ENCODE measurements at regions not wholly inside any gene's neighbourhood (a gene's known extent, or its start where the extent isn't known, plus 50 kb on each side); places are given as distances from the start of the nearest gene placed in this dataset.
"Not testable (repeated sequence)": the region's sequence is repeated elsewhere in the genome, so short reads cannot be mapped to it uniquely, and the experiment has no call there.

DNA sequence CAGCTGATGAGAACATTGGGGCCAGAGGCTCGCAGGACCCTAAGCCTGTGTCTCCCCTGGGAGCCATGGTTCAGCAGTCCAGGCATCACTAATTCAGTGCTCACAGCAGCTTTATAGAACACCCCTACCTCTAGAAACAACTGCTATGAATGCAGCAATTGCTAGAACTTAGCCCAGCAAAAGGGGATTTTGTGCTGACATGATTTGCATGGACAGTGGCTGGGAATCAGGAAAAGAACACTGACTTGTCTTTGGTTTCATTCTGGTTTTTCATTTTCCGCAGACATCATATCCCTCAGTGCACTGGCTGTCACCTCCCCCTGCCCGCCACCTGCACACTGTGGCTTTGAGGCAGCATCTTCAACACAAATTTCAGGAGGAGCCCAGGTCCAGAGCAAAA, 3964.9 kb upstream of the TPTE start:
- H3K4me3 ChIP-seq (ENCODE audit: low read length) = not testable (repeated sequence)

DNA sequence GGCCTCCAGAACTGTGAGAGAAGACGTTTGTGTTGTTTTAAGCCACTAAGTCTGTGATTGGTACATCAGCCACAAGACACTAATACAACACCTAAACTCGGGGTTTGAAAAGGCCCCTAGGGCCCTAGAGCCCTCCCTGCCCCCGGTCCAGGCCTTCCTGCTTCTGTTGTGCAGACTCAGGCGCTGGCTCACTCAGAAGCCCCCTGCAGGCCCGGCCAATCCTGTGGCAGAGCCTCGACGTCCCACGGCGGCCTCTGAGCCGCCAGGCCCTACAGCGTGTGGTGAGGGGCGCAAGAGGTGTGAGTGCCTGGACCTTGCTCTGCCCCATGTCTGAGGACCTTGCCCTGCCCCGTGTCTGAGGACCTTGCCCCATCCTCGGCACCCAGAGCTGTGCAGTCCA, 3964.0 kb upstream of the TPTE start:
- not testable (repeated sequence) for H3K4me3 ChIP-seq (ENCODE audit: low read length)

DNA sequence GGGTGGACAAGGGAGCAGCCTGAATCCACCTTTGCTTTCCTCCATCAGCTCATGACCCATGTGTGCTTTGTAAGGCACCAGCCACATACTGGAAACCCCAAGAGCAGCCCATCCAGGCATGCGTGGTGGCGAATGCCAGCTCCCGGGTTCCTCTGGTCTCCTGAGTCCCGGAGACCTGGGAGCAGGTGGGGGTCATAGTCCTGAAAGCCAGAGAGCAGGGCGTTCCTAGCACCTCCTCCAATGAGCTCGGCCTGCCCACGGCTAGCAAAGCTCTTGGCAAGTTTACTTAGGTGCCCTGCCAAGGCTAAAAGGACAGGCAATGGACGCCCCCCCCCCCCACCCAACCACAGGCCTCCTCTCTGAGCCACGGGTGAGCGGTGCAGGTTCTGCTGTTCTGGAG, 3960.2 kb upstream of the TPTE start:
- H3K4me3 ChIP-seq (ENCODE audit: low read length) = not testable (repeated sequence)

DNA sequence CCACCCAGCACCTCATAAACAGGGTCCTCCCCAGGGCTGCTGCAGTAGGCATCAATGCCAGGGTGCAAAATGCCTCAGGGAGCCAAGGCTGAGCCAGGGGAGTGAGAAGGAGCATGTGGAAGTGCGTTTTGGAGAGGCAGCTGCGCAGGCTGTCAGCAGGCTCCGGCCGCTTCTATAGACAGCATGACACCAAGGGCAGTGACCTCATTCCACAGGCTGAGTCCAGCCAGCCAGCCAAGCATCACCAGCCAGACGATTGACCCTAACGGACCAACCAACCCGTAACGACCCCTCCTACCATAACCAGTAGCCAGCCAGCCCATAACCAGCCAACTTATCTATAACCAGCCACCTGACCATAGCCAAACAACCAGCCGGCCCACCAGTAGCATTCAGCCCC, 3959.8 kb upstream of the TPTE start:
- H3K4me3 ChIP-seq (ENCODE audit: low read length) = not testable (repeated sequence)

DNA sequence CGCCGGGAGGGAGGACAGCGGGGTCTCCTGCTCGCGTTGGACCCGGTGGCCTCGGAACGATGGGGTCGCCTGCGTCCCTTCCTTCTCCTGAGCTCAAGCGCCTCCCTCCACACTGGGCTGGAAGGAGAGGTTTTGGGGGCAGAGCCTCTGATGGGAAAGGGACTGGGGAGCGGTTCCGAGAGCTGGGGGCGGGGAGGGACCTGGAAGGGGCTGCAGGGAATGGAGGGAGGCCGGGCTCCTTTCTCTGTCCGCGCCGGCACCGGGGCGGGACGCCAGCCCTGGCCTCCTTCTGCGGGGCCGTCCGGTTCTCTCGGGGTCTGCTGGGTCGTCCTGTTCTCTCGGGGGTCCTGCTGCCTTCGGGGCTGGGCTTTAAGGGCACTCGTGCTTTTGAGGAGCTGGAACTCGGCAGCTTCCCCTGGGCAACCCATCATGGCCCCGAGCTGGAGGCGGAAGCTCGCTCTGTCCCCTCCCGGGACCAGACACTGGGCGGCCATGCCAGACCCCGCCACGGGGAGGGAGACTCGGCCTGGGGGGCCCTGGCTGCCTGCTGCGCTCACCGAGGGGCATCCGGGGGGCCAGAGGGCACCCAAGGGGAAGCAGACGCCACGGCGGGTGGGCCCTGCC, 3956.7 kb upstream of the TPTE start:
- not testable (repeated sequence) for H3K4me3 ChIP-seq (ENCODE audit: low read length)

DNA sequence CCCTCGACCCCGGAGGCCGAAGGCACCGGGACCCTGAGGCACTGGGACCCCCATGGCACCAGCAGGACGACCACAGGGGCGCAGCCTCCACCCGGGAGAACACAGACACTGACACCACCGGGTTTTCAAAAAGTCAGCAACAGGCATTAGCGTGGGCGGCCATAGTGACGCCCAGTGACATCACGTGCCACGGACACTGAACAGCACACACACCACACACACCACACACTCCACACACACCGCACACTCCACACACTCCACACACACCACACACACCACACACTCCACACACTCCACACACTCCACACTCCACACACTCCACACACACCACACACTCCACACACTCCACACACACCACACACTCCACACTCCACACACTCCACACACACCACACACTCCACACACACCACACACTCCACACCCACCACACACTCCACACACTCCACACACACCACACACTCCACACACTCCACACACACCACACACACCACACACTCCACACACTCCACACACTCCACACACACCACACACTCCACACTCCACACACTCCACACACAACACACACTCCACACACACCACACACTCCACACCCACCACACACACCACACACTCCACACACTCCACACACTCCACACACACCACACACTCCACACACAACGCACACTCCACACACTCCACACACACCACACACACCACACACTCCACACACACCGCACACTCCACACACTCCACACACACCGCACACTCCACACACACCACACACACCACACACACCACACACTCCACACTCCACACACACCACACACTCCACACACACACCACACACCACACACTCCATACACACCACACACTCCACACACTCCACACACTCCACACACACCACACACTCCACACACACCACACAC, 3955.9 kb upstream of the TPTE start:
- H3K4me3 ChIP-seq (ENCODE audit: low read length) = not testable (repeated sequence)

DNA sequence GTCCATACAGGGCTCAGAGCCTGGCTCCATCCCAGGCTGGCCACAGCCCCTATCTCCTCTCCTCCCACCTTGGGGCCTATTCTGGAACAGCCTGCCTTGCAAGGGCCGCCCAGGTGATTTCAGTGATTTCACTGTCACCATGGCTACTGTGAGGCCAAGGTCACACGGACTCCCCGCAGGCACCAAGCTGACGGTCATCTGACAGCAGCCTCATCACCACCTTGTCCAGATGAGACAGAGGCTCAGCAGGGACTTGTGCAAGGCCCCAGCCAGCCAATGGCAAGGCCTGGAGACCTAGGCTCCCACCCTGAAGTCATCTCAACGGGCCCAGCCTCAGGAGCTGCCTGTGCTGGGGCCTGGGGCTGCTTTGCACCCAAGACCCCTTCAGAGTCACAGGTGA, 3953.8 kb upstream of the TPTE start:
- H3K4me3 ChIP-seq (ENCODE audit: low read length) = not testable (repeated sequence)

DNA sequence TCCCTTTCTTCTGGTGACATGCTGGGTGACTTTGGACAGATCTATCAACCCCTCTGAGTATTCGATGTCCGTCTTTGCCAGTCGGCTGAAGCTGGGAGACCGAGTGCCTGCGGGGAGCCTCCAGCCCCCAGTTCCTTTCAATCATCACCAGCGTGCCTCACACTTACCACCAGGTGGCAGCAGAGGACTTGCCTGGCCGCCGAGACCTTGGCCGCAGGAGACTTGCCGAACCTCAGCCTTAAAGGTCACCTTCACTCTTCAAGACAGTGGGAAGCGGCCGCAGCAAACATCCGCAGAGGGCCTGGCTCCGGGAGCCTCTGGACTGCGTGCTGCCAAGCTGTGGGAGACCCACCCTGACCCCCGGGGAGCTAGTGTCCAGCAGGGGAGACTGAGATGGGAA, 3952.2 kb upstream of the TPTE start:
- not testable (repeated sequence) for H3K4me3 ChIP-seq (ENCODE audit: low read length)

DNA sequence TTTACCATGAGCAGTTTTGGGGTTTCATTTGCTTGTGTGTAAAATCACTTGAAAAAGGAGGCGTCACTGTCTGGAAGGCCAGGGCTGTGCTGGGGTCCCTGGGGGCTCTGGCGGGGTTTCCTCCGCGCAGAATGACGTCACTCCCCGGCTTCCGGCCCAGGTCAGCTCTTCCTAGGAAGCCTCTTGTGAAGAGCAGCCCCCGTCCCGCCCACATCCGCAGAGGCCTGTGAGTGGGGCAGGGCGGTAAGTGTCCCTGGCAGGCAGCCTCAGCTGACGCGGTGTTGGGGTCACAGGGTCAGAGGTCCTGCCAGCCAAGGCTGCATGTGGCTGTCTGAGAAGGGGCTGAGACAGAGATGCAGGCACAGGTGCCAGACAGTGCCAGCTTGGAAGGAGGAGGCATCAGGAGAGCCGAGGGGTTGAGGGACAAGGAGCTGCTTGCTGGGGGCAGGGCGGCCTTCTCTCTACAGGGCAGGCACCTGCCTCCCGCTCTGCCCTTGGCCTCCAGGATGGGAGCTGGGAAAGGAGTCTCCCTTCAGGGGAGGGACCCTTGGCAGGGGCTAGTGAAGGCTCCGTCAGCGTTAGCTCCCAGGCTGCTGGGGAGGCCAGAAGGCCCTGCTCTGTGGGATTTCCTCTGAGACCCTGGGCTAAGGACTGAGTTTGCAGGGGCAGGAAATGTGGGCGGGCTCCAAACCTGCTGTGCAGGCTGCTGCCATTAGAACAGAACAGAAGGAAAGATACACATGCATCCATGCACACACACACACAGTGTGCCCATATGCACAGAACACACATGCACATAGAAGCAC, 3951.6 kb upstream of the TPTE start:
- not testable (repeated sequence) for H3K4me3 ChIP-seq (ENCODE audit: low read length)

DNA sequence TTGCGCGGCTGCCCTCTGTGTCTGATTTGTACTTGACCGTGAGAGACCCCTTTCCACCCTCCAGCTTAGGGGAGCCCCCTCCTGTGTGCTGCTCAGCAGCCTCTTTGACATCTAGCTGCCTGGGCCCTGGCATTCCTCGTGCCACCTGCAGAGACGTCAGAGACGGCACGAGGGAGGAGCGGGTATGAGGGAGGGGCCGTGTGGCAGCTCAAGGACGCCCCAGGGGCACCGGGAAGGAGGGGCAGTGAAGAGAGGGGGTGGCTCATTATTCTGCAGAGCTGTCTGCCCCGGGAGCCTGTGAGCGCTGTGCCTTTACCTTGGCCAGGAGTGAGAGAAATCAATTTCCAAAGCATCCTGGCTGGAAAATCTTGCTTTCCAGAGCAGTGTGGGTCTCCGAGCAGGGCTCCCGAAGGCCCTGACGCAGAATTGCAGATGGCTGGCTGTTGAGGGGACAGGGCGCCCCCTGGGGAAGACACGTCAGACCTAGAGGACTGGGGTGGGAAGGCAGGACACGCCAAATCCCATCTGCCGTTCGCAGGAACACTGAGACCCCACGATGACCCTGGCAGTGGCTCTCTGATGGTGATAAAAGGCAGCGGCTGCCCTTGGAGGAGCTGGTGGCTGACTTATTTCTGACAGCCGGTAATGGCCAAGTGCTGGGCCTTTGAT, 3950.5 kb upstream of the TPTE start:
- H3K4me3 ChIP-seq (ENCODE audit: low read length) = not testable (repeated sequence)

DNA sequence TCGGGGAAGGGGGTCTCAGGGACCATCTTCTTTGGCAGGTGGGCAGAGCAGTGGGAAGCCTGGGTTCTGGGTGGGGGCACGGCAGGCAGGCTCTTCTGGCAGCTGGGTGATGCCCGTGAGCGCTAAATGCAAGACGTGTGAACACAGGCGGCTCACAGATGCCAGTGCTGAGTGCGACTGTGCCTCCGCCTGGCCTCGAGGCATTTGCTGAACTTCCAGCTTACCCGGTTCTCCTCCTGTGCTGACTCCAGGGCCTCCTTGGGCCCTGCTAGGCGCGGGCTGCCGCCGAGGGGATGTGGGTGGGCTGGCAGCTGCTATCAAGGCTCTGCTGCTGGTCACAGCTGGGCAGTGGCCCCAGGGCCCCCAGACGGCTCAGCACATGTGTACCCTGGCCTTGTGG, 3947.8 kb upstream of the TPTE start:
- H3K4me3 ChIP-seq (ENCODE audit: low read length) = not testable (repeated sequence)

DNA sequence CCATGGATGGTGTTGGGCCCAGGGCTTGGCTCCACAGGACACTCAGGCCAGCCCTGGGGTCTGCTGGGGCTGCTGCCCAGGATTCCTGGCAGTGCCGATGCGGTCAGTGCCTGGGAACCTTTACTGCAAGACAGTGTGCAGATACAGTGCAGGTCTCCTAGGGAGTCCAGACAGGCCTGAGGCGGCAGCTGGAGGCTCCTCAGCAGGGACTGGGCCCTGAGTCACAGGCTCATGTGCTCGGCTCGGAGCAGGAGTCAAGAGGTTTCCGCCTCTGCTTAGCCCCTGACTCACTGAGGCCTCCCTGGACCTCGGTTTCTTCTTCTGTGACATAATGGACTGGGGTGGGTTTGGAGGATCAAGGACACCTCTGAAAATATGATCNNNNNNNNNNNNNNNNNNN, 3941.6 kb upstream of the TPTE start:
- not testable (repeated sequence) for H3K4me3 ChIP-seq (ENCODE audit: low read length)
